Choroid plexus epithelial cell (primary cell): ENCODE measurements at regions not wholly inside any gene's neighbourhood (a gene's known extent, or its start where the extent isn't known, plus 50 kb on each side); places are given as distances from the start of the nearest gene placed in this dataset.

Experiments used
- DNase-seq: peaks from one replicate; pipeline ENCODE4 v3.0.0-alpha.2; 2010; ENCODE audit warnings: low read depth
- H3K4me3 ChIP-seq: 2 replicates; pipeline ENCODE4 v1.5.1; 2011; ENCODE audit warnings: low read depth, mild to moderate bottlenecking, control low read depth, low read length, moderate library complexity
- TF ChIP-seq, protein P1 (sequence below): conservative IDR thresholded peaks from 2 replicates; pipeline ENCODE4 v1.5.1; 2011; ENCODE audit warnings: low read depth, mild to moderate bottlenecking, control low read depth, inconsistent platforms, low read length, moderate library complexity

GRCh38 chr5:118379470-118379869 lies 608.9 kb downstream of the DTWD2 start:
- no peak for DNase-seq
- H3K4me3 ChIP-seq: no peak overlapping the region
- TF ChIP-seq, protein P1, sequence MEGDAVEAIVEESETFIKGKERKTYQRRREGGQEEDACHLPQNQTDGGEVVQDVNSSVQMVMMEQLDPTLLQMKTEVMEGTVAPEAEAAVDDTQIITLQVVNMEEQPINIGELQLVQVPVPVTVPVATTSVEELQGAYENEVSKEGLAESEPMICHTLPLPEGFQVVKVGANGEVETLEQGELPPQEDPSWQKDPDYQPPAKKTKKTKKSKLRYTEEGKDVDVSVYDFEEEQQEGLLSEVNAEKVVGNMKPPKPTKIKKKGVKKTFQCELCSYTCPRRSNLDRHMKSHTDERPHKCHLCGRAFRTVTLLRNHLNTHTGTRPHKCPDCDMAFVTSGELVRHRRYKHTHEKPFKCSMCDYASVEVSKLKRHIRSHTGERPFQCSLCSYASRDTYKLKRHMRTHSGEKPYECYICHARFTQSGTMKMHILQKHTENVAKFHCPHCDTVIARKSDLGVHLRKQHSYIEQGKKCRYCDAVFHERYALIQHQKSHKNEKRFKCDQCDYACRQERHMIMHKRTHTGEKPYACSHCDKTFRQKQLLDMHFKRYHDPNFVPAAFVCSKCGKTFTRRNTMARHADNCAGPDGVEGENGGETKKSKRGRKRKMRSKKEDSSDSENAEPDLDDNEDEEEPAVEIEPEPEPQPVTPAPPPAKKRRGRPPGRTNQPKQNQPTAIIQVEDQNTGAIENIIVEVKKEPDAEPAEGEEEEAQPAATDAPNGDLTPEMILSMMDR: no peak

DNA sequence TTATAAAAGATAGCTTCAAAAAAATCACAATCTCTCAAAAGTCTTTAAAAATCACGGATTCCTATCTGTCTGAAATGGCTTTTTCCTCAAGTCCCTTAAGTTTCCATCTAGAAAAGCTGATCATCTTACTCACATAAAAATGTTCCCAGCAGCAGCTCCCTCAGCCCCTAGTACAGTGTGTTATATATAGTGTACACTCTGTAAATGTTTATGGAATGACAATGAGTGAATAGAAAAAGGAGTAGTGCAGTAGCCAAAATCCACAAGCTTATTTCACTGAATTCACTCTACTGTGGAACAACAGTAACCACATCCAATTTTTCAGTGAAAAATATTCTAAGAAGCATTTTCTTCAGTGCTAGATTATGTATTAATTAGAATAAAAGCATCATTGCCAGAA lies 609.4 kb downstream of the DTWD2 start:
- TF ChIP-seq, protein P1: no peak
- no peak overlapping the region for H3K4me3 ChIP-seq
- no peak for DNase-seq

DNA sequence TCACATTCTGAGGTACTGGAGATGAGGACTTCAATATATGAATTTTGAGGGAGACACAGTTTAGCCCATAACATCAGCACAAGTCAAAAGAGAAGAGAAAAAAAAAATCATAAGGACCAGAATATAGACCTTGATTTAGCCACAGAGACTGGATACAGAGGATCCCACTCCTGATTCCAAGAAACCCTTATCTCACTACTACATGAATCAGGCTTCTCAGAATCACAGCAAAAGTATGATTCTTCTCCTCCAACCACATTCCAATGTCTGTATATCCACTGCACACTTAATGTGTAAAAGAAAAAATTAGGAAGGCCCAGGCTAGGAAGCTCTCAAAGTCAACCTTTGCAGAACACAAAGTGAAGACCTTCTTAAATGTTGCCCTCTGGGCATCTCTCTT lies 610.9 kb downstream of the DTWD2 start:
- DNase-seq: no peak
- TF ChIP-seq, protein P1: no peak

GRCh38 chr5:118371973-118372831 lies 616.1 kb downstream of the DTWD2 start:
- no peak overlapping the region for H3K4me3 ChIP-seq
- TF ChIP-seq, protein P1: no peak
- DNase-seq: peak; percentile 0

More for the DNA sequence above, 610.9 kb downstream of the DTWD2 start:
- no peak overlapping the region for H3K4me3 ChIP-seq

DNA sequence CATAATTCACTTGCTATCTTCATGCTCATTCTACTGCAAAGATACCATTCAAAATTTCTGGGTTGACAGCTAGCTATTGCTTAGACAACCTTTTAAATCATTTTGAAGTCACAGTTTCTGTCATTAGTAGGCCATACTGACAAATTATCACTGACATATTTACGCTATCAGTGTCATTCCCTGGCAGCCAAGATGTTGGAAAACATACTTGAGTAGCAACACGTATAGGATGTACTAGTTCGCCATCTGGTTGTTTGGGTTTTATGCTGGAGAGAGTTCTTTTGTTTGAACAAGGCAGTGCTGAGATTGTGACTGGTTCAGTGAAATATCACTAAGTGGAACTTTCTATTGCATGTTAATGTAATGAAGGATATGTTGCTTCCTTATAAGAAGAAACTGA lies 621.9 kb downstream of the DTWD2 start:
- no peak overlapping the region for H3K4me3 ChIP-seq
- DNase-seq: no peak
- TF ChIP-seq, protein P1: no peak

- TF ChIP-seq, protein P1: no peak
- no peak for DNase-seq
Observed at GRCh38 chr5:118365718-118366117, 622.6 kb downstream of the DTWD2 start.

GRCh38 chr5:118354797-118355196 lies 633.5 kb downstream of the DTWD2 start:
- peak; percentile 1 for DNase-seq
- TF ChIP-seq, protein P1: no peak

More at GRCh38 chr5:118365718-118366117, 622.6 kb downstream of the DTWD2 start:
- no peak overlapping the region for H3K4me3 ChIP-seq

More at GRCh38 chr5:118354797-118355196, 633.5 kb downstream of the DTWD2 start:
- H3K4me3 ChIP-seq: no peak overlapping the region
